Pancreas (tissue), 10 donors: ENCODE measurements at regions not wholly inside any gene's neighbourhood (a gene's known extent, or its start where the extent isn't known, plus 50 kb on each side); places are given as distances from the start of the nearest gene placed in this dataset.

Experiments used
- ATAC-seq, 4 donors: fragments of 200-7000 bp; cut with Tn5 transposase; one replicate each; pipeline versions ENCODE4 v1.8.0 to v1.9.1; 2020; ENCODE audit warnings: mild to moderate bottlenecking in 4 of 4, moderate library complexity in 4 of 4
- DNase-seq, 6 donors: peaks; one replicate each; pipeline ENCODE4 v3.0.0-alpha.2; 2020
- FAIRE-seq: peaks from 2 replicates; lab custom pipeline; 2012; peaks lifted over from hg19 to GRCh38; lab: Jason Lieb, UNC
- H3K27ac ChIP-seq, 4 donors: fragments of 200-600 bp; sonication (generic); 1 replicate in 3 of 4; 2 replicates in 1 of 4; pipeline versions ENCODE4 v1.5.0 to v1.8.0; 2020
- H3K27me3 ChIP-seq, 4 donors: fragments of 200-600 bp; one replicate each; pipeline ENCODE4 v1.8.0; 2021
- H3K36me3 ChIP-seq, 3 donors: fragments of 200-600 bp; sonication (generic) in 1 of 3; one replicate each; pipeline versions ENCODE4 v1.5.0 to v1.8.0; 2020 to 2021
- H3K4me1 ChIP-seq, 3 donors: fragments of 200-600 bp; one replicate each; pipeline ENCODE4 v1.8.0; 2021
- H3K4me3 ChIP-seq, 4 donors: fragments of 200-600 bp; sonication (generic) in 2 of 4; one replicate each; pipeline versions ENCODE4 v1.5.0 to v1.8.0; 2020 to 2021
- H3K9me3 ChIP-seq, 4 donors: fragments of 200-600 bp; one replicate each; pipeline ENCODE4 v1.8.0; 2021
- CTCF ChIP-seq, 4 donors: fragments of 200-600 bp; sonication (generic) in 3 of 4; IDR thresholded peaks; one replicate each; pipeline versions ENCODE4 v1.5.0 to v1.8.0; 2021; ENCODE audit warnings: antibody characterized with exemption in 4 of 4
- WGBS, 2 donors: extraction: QIAGEN DNeasy Blood & Tissue Kit; methylation state at CpG; one replicate each; pipeline ENCODE4 v1.1.7; 2013; 5-methylcytosine and 5-hydroxymethylcytosine counted together
- intact Hi-C, 3 donors: fragments of 100-400 bp; cut with DNase I; formaldehyde crosslinking; loops; one replicate each; pipeline versions ENCODE4 v1.11.1 to v1.14.2; 2022
- donor health status: healthy with polysubstance abuse.
- donor health status: DM: no; HTN: no; CAD: no; lungs with moderate emphysema.
- donor health status: DM: no; HTN: no; CAD: no.
- donor health status: control.
- donor health status: control.
- donor health status: Bipolar disorder and iron deficiency.
- donor health status: DM: yes; HTN: yes; CAD: no.
- donor health status: DM: no; HTN: no; CAD: no.
- donor health status: DM: no; HTN: no; CAD: no.
- donor health status: DM: yes; HTN: yes; CAD: no.

- TF ChIP-seq CTCF (IDR thresholded peaks at IDR 0.05): no peak
- H3K27ac ChIP-seq: no peak overlapping the region
- 68 to 80% methylated on average over 7 of the region's 7 CpGs for WGBS, 2 donors
- FAIRE-seq (no peak), DNase-seq (no peak), ATAC-seq (no peak)
- H3K4me3 ChIP-seq: no peak overlapping the region
- H3K27me3 ChIP-seq: no peaks in the 10 kb centered on the region
- no peaks in the 10 kb centered on the region for H3K36me3 ChIP-seq
- no peaks in the 10 kb centered on the region for H3K4me1 ChIP-seq
- H3K9me3 ChIP-seq: no peaks in the 10 kb centered on the region
- intact Hi-C loops: no loop called here
These were observed 441.6 kb downstream of the CCDC91 start for GRCh38 chr12:28631831-28632230.

DNA sequence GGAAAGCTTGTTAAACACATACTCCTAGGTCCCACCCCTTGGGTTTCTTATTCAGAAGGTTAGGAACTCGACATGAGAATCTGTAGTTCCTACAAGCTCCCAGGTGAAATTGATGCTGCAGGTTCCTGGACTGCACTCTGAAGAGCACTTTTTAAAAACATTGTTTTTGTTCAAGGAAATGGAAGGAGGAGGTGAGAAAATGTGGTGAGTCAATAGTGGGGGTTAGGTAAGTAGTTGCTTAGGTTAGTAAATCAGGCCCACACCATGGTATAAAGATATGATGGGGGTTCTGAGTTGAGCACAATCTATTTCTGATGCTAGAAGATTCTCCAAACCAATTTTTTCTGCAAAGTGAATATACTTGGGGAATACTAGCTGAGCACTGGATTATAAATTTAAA, 450.3 kb downstream of the CCDC91 start:
- intact Hi-C loops: no loop called here
- ATAC-seq (no peak), FAIRE-seq (no peak), DNase-seq (no peak)
- Histone ChIP-seq H3K4me1 (no peaks in the 10 kb centered on the region), H3K4me3 (no peak overlapping the region), H3K27me3 (no peaks in the 10 kb centered on the region), H3K9me3 (no peaks in the 10 kb centered on the region), H3K27ac (no peak overlapping the region), H3K36me3 (no peaks in the 10 kb centered on the region)
- 48 to 58% methylated on average over 1 of the region's 1 CpG for WGBS, 2 donors
- no peak for TF ChIP-seq CTCF (IDR thresholded peaks at IDR 0.05)

- no peak for FAIRE-seq
- Histone ChIP-seq H3K4me1 (no peaks in the 10 kb centered on the region), H3K36me3 (no peaks in the 10 kb centered on the region), H3K27me3 (no peaks in the 10 kb centered on the region), H3K4me3 (no peak overlapping the region), H3K9me3 (no peaks in the 10 kb centered on the region), H3K27ac (no peak overlapping the region)
- DNase-seq: peak in 1 of 6 donors; percentile 27
- ATAC-seq: no peak
- no peak for TF ChIP-seq CTCF (IDR thresholded peaks at IDR 0.05)
- WGBS, 2 donors: 76 to 92% methylated on average over 8 of the region's 8 CpGs
- intact Hi-C loops: no loop called here
These were observed 455.2 kb downstream of the CCDC91 start for GRCh38 chr12:28645436-28645835.

- WGBS, 2 donors: 90 to 96% methylated on average over 13 of the region's 13 CpGs
- DNase-seq (peak in 1 of 6 donors; percentile 28), FAIRE-seq (no peak), ATAC-seq (no peak)
- intact Hi-C loops: no loop called here
- Histone ChIP-seq H3K4me3 (no peak overlapping the region), H3K4me1 (no peaks in the 10 kb centered on the region), H3K27me3 (no peaks in the 10 kb centered on the region), H3K36me3 (no peaks in the 10 kb centered on the region), H3K9me3 (no peaks in the 10 kb centered on the region), H3K27ac (no peak overlapping the region)
- no peak for TF ChIP-seq CTCF (IDR thresholded peaks at IDR 0.05)
These were observed 455.6 kb downstream of the CCDC91 start for GRCh38 chr12:28645891-28646290.

GRCh38 chr12:28650906-28651305, 460.6 kb downstream of the CCDC91 start:
- no peak for TF ChIP-seq CTCF (IDR thresholded peaks at IDR 0.05)
- Histone ChIP-seq H3K9me3 (no peaks in the 10 kb centered on the region), H3K27ac (no peak overlapping the region), H3K4me3 (no peak overlapping the region), H3K36me3 (no peaks in the 10 kb centered on the region), H3K4me1 (no peaks in the 10 kb centered on the region), H3K27me3 (no peaks in the 10 kb centered on the region)
- FAIRE-seq: no peak
- no peak for DNase-seq
- intact Hi-C loops: no loop called here
- ATAC-seq: no peak
- 93 to 97% methylated on average over 1 of the region's 1 CpG for WGBS, 2 donors
